SK-N-SH treated with all-trans-retinoic acid at 6 μM for 48 hours (cell line): ENCODE measurements at regions not wholly inside any gene's neighbourhood (a gene's known extent, or its start where the extent isn't known, plus 50 kb on each side); places are given as distances from the start of the nearest gene placed in this dataset.

Experiments used
- ARNTL ChIP-seq: fragments of 450-650 bp; formaldehyde crosslinking; IDR thresholded peaks from 2 replicates; pipeline ENCODE4 v1.5.0; 2020; ENCODE audit warnings: low read depth, mild to moderate bottlenecking, moderate library complexity, borderline replicate concordance
- CREB5 ChIP-seq: fragments of 250-450 bp; sonication (Bioruptor Pico); IDR thresholded peaks from 2 replicates; pipeline ENCODE4 v1.5.1; 2020; ENCODE audit warnings: low read depth, mild to moderate bottlenecking, moderate library complexity
- ESRRG ChIP-seq: fragments of 250-450 bp; sonication (Bioruptor Pico); IDR thresholded peaks from 2 replicates; pipeline ENCODE4 v1.6.1; 2021; ENCODE audit warnings: mild to moderate bottlenecking
- ISL1 ChIP-seq: fragments of 250-450 bp; sonication (Bioruptor Pico); IDR thresholded peaks from 2 replicates; pipeline ENCODE4 v2.1.2; 2022; ENCODE audit warnings: mild to moderate bottlenecking, moderate library complexity
- PPARA ChIP-seq: fragments of 250-450 bp; sonication (Bioruptor Pico); IDR thresholded peaks from 2 replicates; pipeline ENCODE4 v1.5.0; 2020; ENCODE audit warnings: mild to moderate bottlenecking, borderline replicate concordance
- RARB ChIP-seq: fragments of 250-450 bp; sonication (Bioruptor Pico); IDR thresholded peaks from 2 replicates; pipeline ENCODE4 v1.8.0; 2021; ENCODE audit warnings: mild to moderate bottlenecking, moderate library complexity
- SNAI2 ChIP-seq: fragments of 250-450 bp; sonication (Bioruptor Pico); IDR thresholded peaks from 2 replicates; pipeline ENCODE4 v1.5.0; 2020; ENCODE audit warnings: mild to moderate bottlenecking, moderate library complexity
- TCF4 ChIP-seq: fragments of 250-450 bp; sonication (Bioruptor Pico); IDR thresholded peaks from 2 replicates; pipeline ENCODE4 v1.8.0; 2021; ENCODE audit warnings: mild to moderate bottlenecking, moderate library complexity, borderline replicate concordance
- ZFP3 ChIP-seq: fragments of 250-450 bp; sonication (Bioruptor Pico); IDR thresholded peaks from 2 replicates; pipeline ENCODE4 v1.5.0; 2020; ENCODE audit warnings: mild to moderate bottlenecking, moderate library complexity
- ZFP30 ChIP-seq: fragments of 450-650 bp; formaldehyde crosslinking; IDR thresholded peaks from 2 replicates; pipeline ENCODE4 v1.5.0; 2022; ENCODE audit warnings: mild to moderate bottlenecking, moderate library complexity
- ZNF70 ChIP-seq: fragments of 450-650 bp; formaldehyde crosslinking; IDR thresholded peaks from 2 replicates; pipeline ENCODE4 v1.5.0; 2020; ENCODE audit warnings: mild to moderate bottlenecking, moderate library complexity
- TF ChIP-seq, protein P1 (sequence below): fragments of 250-450 bp; sonication (Bioruptor Pico); IDR thresholded peaks from 2 replicates; pipeline ENCODE4 v1.8.0; 2021; ENCODE audit warnings: low read depth, mild to moderate bottlenecking, moderate library complexity, borderline replicate concordance
- TF ChIP-seq, protein P2 (sequence below): fragments of 250-450 bp; sonication (Bioruptor Pico); IDR thresholded peaks from 2 replicates; pipeline ENCODE4 v1.8.0; 2020; ENCODE audit warnings: mild to moderate bottlenecking, moderate library complexity, borderline replicate concordance

DNA sequence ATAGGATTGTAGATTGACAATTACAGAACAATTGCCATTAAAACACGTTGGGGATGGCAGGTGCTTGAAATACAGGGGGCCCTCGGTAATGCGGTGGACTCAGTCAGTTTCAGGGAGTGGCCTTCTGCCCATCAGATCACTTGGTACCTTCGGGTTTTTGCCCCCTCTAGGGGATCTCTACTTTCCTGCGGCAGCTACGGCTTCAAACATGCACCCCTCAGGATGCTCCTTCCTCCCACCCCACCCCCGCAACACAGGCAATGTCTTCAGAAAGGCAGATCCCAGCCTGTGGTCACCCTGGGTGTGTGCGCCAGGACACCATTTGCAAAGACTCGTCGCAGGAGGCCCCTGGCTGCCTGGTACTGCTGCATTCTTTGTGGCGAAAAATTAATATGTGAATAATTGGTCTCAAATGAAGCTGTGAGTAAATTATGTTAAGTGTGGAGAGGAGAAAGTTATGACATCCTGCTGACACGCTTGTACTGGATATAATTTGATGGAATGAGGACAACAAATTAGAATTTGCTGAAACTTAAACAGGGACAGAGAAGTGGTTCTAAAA, 431.0 kb upstream of the MKI67 start:
- TF ChIP-seq RARB (CRISPR knock-in tag) = no peak
- TF ChIP-seq PPARA (CRISPR knock-in tag) = no peak
- TF ChIP-seq, protein P1, sequence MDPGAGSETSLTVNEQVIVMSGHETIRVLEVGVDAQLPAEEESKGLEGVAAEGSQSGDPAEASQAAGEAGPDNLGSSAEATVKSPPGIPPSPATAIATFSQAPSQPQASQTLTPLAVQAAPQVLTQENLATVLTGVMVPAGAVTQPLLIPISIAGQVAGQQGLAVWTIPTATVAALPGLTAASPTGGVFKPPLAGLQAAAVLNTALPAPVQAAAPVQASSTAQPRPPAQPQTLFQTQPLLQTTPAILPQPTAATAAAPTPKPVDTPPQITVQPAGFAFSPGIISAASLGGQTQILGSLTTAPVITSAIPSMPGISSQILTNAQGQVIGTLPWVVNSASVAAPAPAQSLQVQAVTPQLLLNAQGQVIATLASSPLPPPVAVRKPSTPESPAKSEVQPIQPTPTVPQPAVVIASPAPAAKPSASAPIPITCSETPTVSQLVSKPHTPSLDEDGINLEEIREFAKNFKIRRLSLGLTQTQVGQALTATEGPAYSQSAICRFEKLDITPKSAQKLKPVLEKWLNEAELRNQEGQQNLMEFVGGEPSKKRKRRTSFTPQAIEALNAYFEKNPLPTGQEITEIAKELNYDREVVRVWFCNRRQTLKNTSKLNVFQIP (CRISPR knock-in tag) = no peak
- TF ChIP-seq TCF4 (CRISPR knock-in tag) = no peak
- TF ChIP-seq, protein P2, sequence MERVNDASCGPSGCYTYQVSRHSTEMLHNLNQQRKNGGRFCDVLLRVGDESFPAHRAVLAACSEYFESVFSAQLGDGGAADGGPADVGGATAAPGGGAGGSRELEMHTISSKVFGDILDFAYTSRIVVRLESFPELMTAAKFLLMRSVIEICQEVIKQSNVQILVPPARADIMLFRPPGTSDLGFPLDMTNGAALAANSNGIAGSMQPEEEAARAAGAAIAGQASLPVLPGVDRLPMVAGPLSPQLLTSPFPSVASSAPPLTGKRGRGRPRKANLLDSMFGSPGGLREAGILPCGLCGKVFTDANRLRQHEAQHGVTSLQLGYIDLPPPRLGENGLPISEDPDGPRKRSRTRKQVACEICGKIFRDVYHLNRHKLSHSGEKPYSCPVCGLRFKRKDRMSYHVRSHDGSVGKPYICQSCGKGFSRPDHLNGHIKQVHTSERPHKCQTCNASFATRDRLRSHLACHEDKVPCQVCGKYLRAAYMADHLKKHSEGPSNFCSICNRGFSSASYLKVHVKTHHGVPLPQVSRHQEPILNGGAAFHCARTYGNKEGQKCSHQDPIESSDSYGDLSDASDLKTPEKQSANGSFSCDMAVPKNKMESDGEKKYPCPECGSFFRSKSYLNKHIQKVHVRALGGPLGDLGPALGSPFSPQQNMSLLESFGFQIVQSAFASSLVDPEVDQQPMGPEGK (CRISPR knock-in tag) = no peak
- TF ChIP-seq ZFP30 (CRISPR knock-in tag) = no peak
- no peak for TF ChIP-seq SNAI2
- TF ChIP-seq ISL1 (CRISPR knock-in tag) = no peak
- TF ChIP-seq ZFP3 (CRISPR knock-in tag) = no peak
- no peak for TF ChIP-seq ZNF70
- TF ChIP-seq ARNTL (CRISPR knock-in tag) = no peak
- TF ChIP-seq ESRRG = no peak
- TF ChIP-seq CREB5 (CRISPR knock-in tag) = no peak
